ENCODE measurements at regions not wholly inside any gene's neighbourhood (a gene's known extent, or its start where the extent isn't known, plus 50 kb on each side); places are given as distances from the start of the nearest gene placed in this dataset.
"Not testable (repeated sequence)": the region's sequence is repeated elsewhere in the genome, so short reads cannot be mapped to it uniquely, and the experiment has no call there.

- WGBS, 2 donors = 49 to 51% methylated on average over 2 of the region's 2 CpGs
- TF ChIP-seq POLR2A (IDR thresholded peaks at IDR 0.05) (no peak), CTCF (IDR thresholded peaks at IDR 0.05) (no peak), EP300 (IDR thresholded peaks at IDR 0.05) (no peak), POLR2AphosphoS5 (IDR thresholded peaks at IDR 0.05) (no peak)
- H3K27ac ChIP-seq = no peak overlapping the region
- no peak for DNase-seq
- H3K27me3 ChIP-seq = no peaks in the 10 kb centered on the region
- no peak overlapping the region for H3K4me3 ChIP-seq
- no peaks in the 10 kb centered on the region for H3K9me3 ChIP-seq
- intact Hi-C loops (cut with DNase I) = no loop called here
- H3K4me1 ChIP-seq = no peaks in the 10 kb centered on the region
- H3K36me3 ChIP-seq = no peaks in the 10 kb centered on the region
These were observed 111.2 kb upstream of the GRXCR1 start for GRCh38 chr4:42781315-42781714.

GRCh38 chr4:42778349-42778748 lies 114.2 kb upstream of the GRXCR1 start:
- TF ChIP-seq POLR2AphosphoS5 (IDR thresholded peaks at IDR 0.05) = no peak
- no peak for TF ChIP-seq EP300 (IDR thresholded peaks at IDR 0.05)
- TF ChIP-seq CTCF (IDR thresholded peaks at IDR 0.05) = no peak
- TF ChIP-seq POLR2A (IDR thresholded peaks at IDR 0.05) = no peak
- Histone ChIP-seq H3K27me3 (no peaks in the 10 kb centered on the region), H3K9me3 (no peaks in the 10 kb centered on the region), H3K4me1 (no peaks in the 10 kb centered on the region), H3K4me3 (no peak overlapping the region), H3K36me3 (no peaks in the 10 kb centered on the region), H3K27ac (no peak overlapping the region)
- intact Hi-C loops (cut with DNase I) = no loop called here
- DNase-seq = no peak
- 44 to 66% methylated on average over 6 of the region's 6 CpGs for WGBS, 2 donors

- Histone ChIP-seq H3K9me3 (no peaks in the 10 kb centered on the region), H3K4me3 (no peak overlapping the region), H3K27ac (no peak overlapping the region), H3K27me3 (no peaks in the 10 kb centered on the region), H3K4me1 (no peaks in the 10 kb centered on the region), H3K36me3 (no peaks in the 10 kb centered on the region)
- DNase-seq = no peak
- TF ChIP-seq EP300 (IDR thresholded peaks at IDR 0.05) (no peak), POLR2AphosphoS5 (IDR thresholded peaks at IDR 0.05) (no peak), CTCF (IDR thresholded peaks at IDR 0.05) (no peak), POLR2A (IDR thresholded peaks at IDR 0.05) (no peak)
- intact Hi-C loops (cut with DNase I) = no loop called here
- 53 to 66% methylated on average over 4 of the region's 4 CpGs for WGBS, 2 donors
These were observed 111.3 kb upstream of the ATP8A1 start for GRCh38 chr4:42768125-42768748.

- 82 to 86% methylated on average over 9 of the region's 9 CpGs for WGBS, 2 donors
- TF ChIP-seq EP300 (IDR thresholded peaks at IDR 0.05) (no peak), POLR2AphosphoS5 (IDR thresholded peaks at IDR 0.05) (no peak), POLR2A (IDR thresholded peaks at IDR 0.05) (no peak), CTCF (IDR thresholded peaks at IDR 0.05) (no peak)
- intact Hi-C loops (cut with DNase I) = no loop called here
- H3K4me3 ChIP-seq = no peak overlapping the region
- H3K4me1 ChIP-seq = no peaks in the 10 kb centered on the region
- H3K9me3 ChIP-seq = no peaks in the 10 kb centered on the region
- H3K36me3 ChIP-seq = no peaks in the 10 kb centered on the region
- H3K27ac ChIP-seq = no peak overlapping the region
- H3K27me3 ChIP-seq = no peaks in the 10 kb centered on the region
- DNase-seq = no peak
These were observed 110.8 kb upstream of the ATP8A1 start for GRCh38 chr4:42767669-42768068.

- Histone ChIP-seq H3K4me3 (no peak overlapping the region), H3K27ac (no peak overlapping the region), H3K9me3 (no peaks in the 10 kb centered on the region), H3K27me3 (no peaks in the 10 kb centered on the region), H3K4me1 (no peaks in the 10 kb centered on the region), H3K36me3 (no peaks in the 10 kb centered on the region)
- no peak for TF ChIP-seq EP300 (IDR thresholded peaks at IDR 0.05)
- no peak for TF ChIP-seq POLR2A (IDR thresholded peaks at IDR 0.05)
- no peak for TF ChIP-seq POLR2AphosphoS5 (IDR thresholded peaks at IDR 0.05)
- no peak for TF ChIP-seq CTCF (IDR thresholded peaks at IDR 0.05)
- no peak for DNase-seq
- WGBS, 2 donors = 69 to 80% methylated on average over 2 of the region's 2 CpGs
- intact Hi-C loops (cut with DNase I) = no loop called here
These were observed 104.9 kb upstream of the ATP8A1 start for GRCh38 chr4:42761804-42762203.

GRCh38 chr4:42754965-42755364 lies 98.1 kb upstream of the ATP8A1 start:
- H3K36me3 ChIP-seq; H3K4me3 ChIP-seq; DNase-seq; intact Hi-C loops (cut with DNase I); H3K27me3 ChIP-seq; H3K9me3 ChIP-seq; H3K4me1 ChIP-seq; H3K27ac ChIP-seq: not testable (repeated sequence)
- whole genome bisulfite sequencing, 2 donors = 59 to 69% methylated on average over 2 of the region's 2 CpGs

All from sigmoid colon (tissue), 6 donors.